ENCODE measurements at regions not wholly inside any gene's neighbourhood (a gene's known extent, or its start where the extent isn't known, plus 50 kb on each side); places are given as distances from the start of the nearest gene placed in this dataset.

- no peak for TF ChIP-seq CTCF (IDR thresholded peaks at IDR 0.05; ENCODE audit: low read length)
- no peak for TF ChIP-seq EZH2 (optimal IDR thresholded peaks at IDR 0.05; ENCODE audit: low read depth, low read length)
- no peak for TF ChIP-seq EZH2phosphoT487 (IDR thresholded peaks at IDR 0.05; ENCODE audit: low read length)
Measured at GRCh38 chr15:95940431-95940985, 390.0 kb upstream of the NR2F2 start.

Measured in MM.1S (cell line).